Right kidney (tissue), 1 donor: ENCODE measurements at regions not wholly inside any gene's neighbourhood (a gene's known extent, or its start where the extent isn't known, plus 50 kb on each side); places are given as distances from the start of the nearest gene placed in this dataset.

ENCODE experiments used
- DNase-seq: peaks from one replicate; pipeline ENCODE4 v3.0.0-alpha.2; 2016

- DNase-seq = no peak
Measured at GRCh38 chr15:53400986-53401385, 358.5 kb downstream of the WDR72 start.

DNA sequence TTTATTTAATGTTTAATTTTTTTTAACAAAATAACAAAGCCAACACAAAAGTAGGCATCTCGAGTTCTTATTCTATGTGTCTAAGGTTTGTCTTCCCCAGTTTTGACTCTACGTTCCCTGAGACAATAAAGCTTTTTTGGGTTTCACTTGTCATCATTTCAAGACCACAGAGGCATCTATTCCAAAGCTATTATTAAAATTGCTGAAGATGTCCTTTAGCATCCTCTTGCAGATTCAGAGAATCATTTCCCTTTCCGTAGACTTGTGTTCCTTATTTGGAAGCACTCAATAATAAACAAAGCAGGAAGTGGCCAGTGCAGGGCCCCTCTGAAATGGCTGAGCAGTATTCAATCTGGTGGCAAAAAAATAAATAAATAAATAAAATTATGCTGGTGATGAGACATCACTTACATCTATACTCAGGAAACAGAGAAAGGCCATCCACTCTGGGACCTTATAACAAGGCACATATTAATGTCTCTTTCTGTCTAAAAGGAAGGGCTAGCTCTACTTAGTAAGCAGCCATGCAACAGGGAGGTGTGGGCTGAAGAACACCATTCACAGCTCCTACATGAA lies 362.3 kb downstream of the WDR72 start:
- no peak for DNase-seq

DNA sequence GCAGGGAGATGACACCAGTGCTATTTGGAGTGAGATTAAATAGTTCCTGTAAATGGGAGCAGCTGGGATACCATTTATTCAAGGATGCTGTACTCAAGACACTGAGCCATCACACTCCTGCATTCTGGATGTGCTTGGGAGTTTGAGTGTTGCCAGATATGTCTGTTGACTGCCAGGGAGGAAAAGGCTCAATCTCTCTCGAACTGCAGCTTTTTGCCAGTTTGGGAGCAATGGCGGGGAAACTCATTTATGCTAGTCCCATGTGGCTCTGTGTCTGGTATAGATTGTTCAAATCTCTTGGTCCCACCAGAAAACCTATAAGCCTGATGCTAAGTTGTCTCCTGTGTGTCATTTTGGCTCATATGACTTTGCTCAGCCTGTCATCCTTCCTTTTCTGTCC lies 363.6 kb downstream of the WDR72 start:
- no peak for DNase-seq

DNA sequence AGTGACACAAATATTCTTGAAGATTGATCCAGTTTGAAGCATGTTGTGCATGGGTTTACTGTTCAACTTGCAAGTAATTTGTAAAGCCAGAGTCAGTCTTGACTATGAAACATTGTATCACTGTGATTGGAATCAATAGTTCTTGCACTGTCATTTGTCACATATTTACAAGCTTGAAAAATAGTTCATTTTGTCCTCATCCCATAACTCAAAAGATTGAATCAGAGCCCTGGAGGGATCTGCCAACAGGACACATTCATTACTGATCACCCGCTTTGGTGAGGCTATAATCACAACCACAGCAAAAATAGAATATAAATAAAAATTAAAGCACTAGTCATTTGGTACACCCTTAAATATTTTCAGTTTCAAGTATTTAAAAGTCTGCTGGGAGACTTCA lies 368.9 kb downstream of the WDR72 start:
- DNase-seq = no peak

DNA sequence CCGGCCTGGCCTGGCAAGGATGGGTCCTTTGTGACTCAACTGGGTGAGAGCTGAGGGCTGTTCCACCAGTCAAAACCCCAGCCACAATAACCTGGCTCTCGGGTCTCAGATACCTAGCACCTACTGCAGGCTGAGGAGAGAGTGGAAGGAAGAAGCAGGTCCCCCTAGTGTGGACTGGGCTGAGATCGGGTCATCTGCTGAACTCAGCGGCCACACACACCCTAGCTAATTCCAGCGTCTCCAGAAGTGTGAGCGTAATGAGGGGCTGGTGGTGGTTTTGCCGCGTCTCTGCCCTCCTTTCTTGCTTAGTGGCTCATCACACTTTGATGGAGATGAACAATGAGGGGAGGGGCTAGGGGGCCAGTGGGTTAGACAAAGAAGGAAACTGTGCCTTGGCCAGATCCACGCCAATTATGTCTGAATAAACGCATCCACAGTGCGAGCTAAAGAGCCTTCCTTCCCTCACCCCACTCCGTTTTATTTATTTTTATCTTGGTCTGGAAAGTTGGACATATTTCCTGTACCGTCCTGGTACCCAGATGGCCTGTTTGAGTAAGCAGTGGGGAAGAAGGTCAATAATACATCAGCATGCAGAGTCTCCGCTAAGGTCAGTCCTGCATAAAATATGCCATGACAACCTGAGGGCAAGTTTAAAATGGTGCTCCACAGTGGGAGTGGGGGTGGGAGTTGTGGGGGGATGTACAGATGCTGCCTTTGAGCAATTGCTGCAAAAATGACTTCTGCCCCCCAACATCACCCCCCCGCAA lies 370.0 kb downstream of the WDR72 start:
- DNase-seq = no peak

DNA sequence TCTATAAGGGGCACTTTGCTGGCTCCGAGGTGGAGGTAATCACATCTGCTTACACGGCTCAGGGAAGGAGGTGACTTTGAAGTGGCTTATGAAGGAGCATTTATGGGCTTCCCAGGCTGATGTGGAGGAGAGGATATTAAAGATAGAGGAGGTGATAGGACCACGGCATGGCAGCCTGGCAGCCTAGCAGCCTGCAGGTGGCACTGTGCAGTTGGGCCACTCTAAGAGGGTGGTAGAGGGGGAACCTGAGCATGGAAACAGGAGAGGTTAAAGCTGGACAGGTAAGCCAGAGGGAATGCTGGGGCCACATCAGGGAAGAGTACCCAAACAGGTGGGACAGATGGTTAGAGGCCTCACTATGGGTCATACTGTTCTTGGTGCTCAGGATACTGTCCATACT lies 375.0 kb downstream of the WDR72 start:
- DNase-seq = no peak

DNA sequence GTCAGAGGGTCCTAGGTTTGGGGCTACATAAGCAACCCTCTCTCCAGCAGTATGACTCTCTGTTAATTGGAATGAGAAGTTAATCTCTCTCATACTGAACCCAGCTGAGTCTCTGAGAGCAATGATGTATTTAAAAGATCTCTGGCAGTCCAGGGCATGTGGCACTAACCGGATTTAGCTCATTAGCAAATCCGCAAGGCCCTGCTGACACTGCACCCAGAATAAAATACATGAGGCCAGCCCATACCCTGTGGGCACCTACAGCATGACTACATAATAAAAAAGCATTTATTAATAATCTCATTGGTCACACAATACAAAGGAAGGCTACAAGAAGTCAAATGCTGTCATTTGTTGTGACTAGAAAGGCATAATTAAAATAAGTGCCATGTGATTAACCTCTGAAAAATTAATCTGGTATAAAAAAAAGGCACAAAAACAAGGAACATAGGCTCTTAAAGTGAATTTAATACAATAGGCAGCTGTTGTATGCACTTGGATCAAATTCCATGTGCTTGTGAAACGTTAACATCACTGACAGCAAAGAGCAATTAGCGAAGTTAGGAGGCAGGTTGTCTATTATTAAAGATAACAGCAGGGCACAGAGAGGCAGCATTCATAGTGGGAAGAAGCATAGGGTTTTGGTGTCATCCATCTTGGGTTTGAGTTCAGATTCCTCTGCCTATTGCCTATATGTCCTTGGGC lies 381.2 kb downstream of the WDR72 start:
- no peak for DNase-seq

DNA sequence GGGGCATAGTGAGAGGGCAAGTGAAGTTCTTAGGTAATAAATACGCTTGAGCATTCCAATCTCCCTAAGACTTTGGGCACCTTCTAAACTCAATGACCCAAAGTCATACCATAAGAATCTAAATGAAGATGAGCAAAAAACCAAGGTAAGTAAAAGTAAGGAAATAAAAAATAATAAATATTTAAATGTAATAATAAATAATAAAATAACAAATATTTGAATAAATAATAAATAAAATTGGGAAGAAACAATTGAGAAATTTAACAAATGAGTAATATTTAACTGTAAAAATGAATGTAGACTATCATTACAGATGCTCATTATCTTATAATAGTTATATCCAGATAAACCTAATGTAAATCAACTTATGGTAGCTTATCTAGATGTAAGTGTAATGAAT lies 391.7 kb downstream of the WDR72 start:
- no peak for DNase-seq

GRCh38 chr15:53360881-53361280 lies 398.6 kb downstream of the WDR72 start:
- no peak for DNase-seq

DNA sequence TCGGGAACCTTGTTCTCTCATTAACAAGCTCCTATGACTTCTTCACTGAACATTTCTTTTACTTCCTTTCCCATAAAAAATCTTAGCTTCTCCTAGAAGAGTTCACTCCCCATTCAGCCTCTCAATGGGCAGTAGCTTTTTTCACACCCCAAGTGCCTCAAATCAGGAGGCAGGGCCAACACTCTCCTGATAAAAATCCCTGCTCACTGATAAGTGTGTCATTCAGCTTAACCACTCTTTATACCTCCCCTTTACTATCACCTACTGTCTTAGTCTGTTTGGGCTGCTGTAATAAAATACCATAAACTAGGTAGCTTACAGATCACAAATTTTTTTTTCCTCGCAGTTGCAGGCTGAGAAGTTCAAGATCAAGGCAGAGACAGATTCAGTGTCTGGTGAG lies 400.4 kb downstream of the WDR72 start:
- no peak for DNase-seq

DNA sequence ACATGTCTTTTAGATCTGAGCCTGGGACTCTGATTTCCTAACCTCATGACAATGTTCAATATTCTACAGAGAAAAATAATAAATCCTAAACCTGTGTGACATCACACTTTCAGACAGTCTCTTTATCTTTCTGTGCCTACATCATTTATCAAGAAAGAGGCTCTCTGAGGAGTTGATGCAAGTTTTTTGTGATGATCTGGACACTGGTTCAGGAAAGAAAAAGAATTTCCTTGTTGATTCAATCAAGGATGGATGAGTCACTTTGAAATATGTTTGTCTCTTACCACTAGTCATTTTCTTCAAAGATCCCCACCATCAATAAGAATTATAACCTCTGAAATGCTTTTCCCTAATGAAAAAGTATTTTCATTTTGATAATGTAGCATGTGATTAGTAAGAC lies 404.6 kb downstream of the WDR72 start:
- DNase-seq = no peak

DNA sequence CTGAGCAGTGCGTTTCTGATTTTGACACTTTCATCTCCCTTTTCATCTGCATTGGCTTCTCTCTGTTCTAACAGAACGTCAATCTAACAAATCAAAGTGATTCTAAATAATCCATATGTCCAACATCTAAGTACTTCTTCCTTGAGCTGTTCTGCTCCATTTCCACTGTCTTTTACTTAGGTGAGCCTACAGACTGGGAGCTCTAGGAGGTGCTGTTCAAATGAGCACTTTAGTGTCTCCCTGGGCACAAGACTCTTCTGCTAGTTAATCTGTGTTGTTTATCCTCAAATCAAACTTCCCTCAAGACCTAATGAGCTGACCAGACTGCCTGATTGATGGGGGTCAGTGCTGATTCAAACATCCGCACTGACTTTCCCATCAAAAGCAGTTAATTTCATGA lies 408.1 kb downstream of the WDR72 start:
- no peak for DNase-seq

GRCh38 chr15:53346583-53346982 lies 412.9 kb downstream of the WDR72 start:
- DNase-seq = no peak

DNA sequence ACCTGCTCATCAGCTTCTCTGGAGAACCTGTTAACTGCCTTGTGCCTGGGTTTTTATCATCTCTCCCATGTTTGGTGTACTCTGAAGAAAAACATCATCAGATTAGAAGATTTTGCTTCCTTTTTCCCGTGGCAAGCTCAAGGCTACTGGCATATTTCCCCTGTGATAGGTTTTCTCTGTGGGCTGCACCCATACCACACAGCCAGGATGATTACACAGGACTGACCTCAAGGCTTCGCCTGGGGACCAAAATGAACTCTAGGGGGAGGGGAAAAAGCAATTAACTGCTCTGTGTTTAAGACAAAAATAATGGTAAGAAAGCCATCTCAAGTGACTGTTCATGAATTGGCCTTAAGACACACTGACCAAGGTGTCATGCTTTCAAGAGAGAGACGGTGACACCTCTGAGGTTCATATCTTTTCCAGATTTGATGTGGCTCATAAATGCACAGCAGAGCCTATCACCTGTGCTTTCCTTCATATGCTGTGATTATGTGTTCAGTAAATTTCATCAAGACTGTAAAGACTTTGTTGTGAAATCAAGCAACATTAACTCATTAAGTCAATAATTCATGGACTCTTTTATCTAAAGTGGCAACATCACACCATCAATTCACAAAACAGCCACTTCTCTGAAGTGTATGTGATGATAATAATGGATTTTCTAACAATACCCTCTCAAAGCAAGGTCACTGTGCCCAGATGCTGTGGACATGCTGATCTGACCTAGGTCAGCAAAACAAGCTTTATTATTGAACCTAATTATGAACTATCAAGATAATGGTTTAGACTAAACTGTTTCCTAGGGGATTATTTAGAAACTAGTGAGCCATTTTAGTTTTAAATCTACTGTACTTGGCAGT lies 427.9 kb downstream of the WDR72 start:
- DNase-seq = no peak

GRCh38 chr15:53328341-53328740 lies 431.1 kb downstream of the WDR72 start:
- no peak for DNase-seq

DNA sequence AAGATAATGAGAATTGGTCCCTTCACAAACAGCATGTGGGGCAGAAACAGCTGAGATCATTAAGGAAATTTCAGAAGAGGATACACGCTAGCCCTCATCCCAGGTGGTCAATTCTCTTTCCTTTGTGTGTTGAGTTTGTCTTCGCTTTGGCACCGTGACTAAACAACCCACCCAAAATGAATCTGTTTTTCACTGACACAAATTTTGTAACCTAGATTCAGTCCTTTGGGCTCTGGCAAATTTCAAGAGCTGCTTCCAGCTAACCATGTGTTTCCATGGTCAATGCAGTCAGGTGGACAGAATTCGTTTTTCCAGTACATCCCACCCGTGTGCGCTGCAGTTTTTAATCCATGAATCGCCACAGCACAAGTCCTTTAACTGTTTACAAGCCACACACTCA lies 435.4 kb downstream of the WDR72 start:
- no peak for DNase-seq

DNA sequence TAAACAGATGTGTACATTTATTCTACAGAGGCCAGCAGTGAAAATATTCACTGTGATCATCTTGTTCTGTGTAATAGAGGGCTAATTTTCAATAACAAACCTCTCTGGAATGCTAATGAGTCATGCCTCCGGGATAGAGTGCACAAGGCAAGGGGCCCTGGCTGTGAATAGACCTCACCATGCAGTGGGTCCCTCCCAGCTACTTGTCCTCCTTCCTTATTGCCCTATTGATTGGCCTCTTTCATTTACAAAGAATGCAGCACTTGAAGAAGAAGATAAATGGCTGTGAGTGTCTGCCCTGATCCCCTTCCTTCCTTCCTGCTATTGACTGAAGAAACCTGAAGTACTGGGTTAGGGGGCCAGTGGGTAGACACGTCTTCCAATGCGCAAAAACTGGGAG lies 436.3 kb downstream of the WDR72 start:
- DNase-seq = no peak

DNA sequence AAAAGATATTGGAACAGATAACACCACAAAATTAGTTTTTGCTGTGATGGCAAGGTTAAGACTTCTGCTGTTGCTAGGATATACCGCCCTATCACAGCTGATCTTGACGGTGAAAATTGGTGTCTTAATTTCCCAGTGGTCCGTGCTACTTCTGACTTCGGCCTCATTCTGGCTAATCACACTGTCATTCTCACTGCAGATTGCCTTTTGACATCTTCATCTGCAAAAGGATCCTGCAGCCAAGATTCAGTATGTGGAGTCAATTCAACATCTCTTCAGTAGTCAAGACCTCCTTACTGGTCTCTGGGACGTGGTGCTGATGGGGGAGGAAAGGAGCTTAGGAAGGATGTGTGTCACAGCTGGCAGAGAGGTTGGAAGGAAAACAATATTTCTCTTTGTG lies 438.6 kb downstream of the WDR72 start:
- DNase-seq = no peak

GRCh38 chr15:53312707-53313106 lies 446.8 kb downstream of the WDR72 start:
- DNase-seq = no peak

DNA sequence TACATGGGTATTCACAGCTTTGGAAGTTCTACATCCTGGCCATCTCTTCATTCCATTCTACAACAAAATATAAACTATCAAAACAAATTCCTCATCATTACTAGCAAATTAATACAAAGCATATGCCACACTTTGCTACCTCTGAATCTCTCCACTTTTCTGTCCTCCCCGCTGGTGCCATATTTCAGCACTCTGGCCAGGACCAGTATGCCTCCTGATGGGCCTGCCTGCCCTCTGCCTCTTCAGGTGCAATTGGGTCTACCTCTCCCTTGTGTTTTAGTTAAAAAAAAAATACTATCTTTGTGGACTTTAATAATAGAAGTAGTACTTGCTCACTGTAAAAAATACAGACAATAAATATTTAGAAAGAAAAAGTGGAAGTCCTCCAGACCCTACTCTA lies 448.8 kb downstream of the WDR72 start:
- no peak for DNase-seq

GRCh38 chr15:53307952-53308624 lies 451.4 kb downstream of the WDR72 start:
- no peak for DNase-seq

- DNase-seq = no peak
Measured at GRCh38 chr15:53305554-53305953, 453.9 kb downstream of the WDR72 start.
